HEK293 (cell line): ENCODE measurements at regions not wholly inside any gene's neighbourhood (a gene's known extent, or its start where the extent isn't known, plus 50 kb on each side); places are given as distances from the start of the nearest gene placed in this dataset.
"Not testable (repeated sequence)": the region's sequence is repeated elsewhere in the genome, so short reads cannot be mapped to it uniquely, and the experiment has no call there.

Experiments
- CTCF ChIA-PET: fragments of 350-600 bp; formaldehyde crosslinking; extraction: SDS; loops from one replicate; lab custom pipeline; 2021; ENCODE audit warnings: antibody characterized with exemption; lab: Yijun Ruan, JAX
- POLR2A ChIA-PET: fragments of 300-600 bp; formaldehyde crosslinking; extraction: SDS; loops from one replicate; lab custom pipeline; 2020; ENCODE audit warnings: antibody characterized with exemption, inconsistent platforms; lab: Yijun Ruan, JAX
- H3K27ac ChIP-seq: fragments of 200-500 bp; sonication (Bioruptor generic); 2 replicates; pipeline ENCODE4 v1.5.1; 2014; ENCODE audit warnings: low read depth, low read length, control low read depth, inconsistent platforms; ENCODE audit errors: extremely low read depth
- H3K36me3 ChIP-seq, 2 experiments: fragments of 200-500 bp in 1 of 2; sonication (Bioruptor generic) in 1 of 2; 1 replicate in 1 of 2; 2 replicates in 1 of 2; pipeline ENCODE4 v1.5.1; 2014 to 2017; ENCODE audit warnings: inconsistent platforms in 2 of 2, low read length in 2 of 2; ENCODE audit not compliant: control insufficient read depth in 2 of 2, insufficient read depth in 1 of 2
- H3K4me1 ChIP-seq: fragments of 200-500 bp; sonication (Bioruptor generic); 2 replicates; pipeline ENCODE4 v1.5.1; 2014; ENCODE audit warnings: mild to moderate bottlenecking, low read length, inconsistent platforms; ENCODE audit not compliant: control insufficient read depth, insufficient read depth
- H3K4me3 ChIP-seq: 2 replicates; pipeline ENCODE4 v1.5.1; 2011; ENCODE audit warnings: low read depth, mild to moderate bottlenecking, control low read depth, low read length, moderate library complexity
- H3K9me3 ChIP-seq: fragments of 200-500 bp; sonication (Bioruptor generic); 2 replicates; pipeline ENCODE4 v1.5.1; 2014; ENCODE audit warnings: low read depth, low read length, inconsistent platforms; ENCODE audit not compliant: control insufficient read depth, insufficient read depth
- GLIS1 ChIP-seq: fragments of 450-650 bp; formaldehyde crosslinking; IDR thresholded peaks from 2 replicates; pipeline ENCODE4 v1.5.1; 2016; ENCODE audit warnings: missing biosample characterization, missing genetic modification characterization
- MEIS1 ChIP-seq: sonication (generic); formaldehyde crosslinking; IDR thresholded peaks from 2 replicates; pipeline ENCODE4 v1.8.1; 2022; ENCODE audit warnings: missing genetic modification reagents, mild to moderate bottlenecking, borderline replicate concordance
- PRDM6 ChIP-seq: fragments of 450-650 bp; formaldehyde crosslinking; IDR thresholded peaks from 2 replicates; pipeline ENCODE4 v1.5.1; 2017; ENCODE audit warnings: missing biosample characterization, missing genetic modification characterization
- WT1 ChIP-seq: fragments of 450-650 bp; formaldehyde crosslinking; IDR thresholded peaks from 2 replicates; pipeline ENCODE4 v1.5.1; 2016; ENCODE audit warnings: missing biosample characterization, missing genetic modification characterization
- ZBTB21 ChIP-seq: fragments of 450-650 bp; formaldehyde crosslinking; IDR thresholded peaks from 2 replicates; pipeline ENCODE4 v1.5.1; 2017; ENCODE audit warnings: missing biosample characterization, missing genetic modification characterization
- ZBTB48 ChIP-seq: fragments of 450-650 bp; formaldehyde crosslinking; IDR thresholded peaks from 2 replicates; pipeline ENCODE4 v1.5.1; 2016; ENCODE audit warnings: missing biosample characterization, missing genetic modification characterization
- ZBTB7A ChIP-seq: fragments of 450-650 bp; formaldehyde crosslinking; IDR thresholded peaks from 2 replicates; pipeline ENCODE4 v1.5.1; 2016; ENCODE audit warnings: low read depth, missing biosample characterization, missing genetic modification characterization
- ZNF138 ChIP-seq: fragments of 450-650 bp; formaldehyde crosslinking; IDR thresholded peaks from 2 replicates; pipeline ENCODE4 v1.5.1; 2016; ENCODE audit warnings: missing biosample characterization, missing genetic modification characterization, borderline replicate concordance
- ZNF146 ChIP-seq: fragments of 450-650 bp; formaldehyde crosslinking; IDR thresholded peaks from 2 replicates; pipeline ENCODE4 v1.5.1; 2016; ENCODE audit warnings: missing biosample characterization, missing genetic modification characterization
- ZNF169 ChIP-seq: fragments of 450-650 bp; formaldehyde crosslinking; IDR thresholded peaks from 2 replicates; pipeline ENCODE4 v1.5.1; 2016; ENCODE audit warnings: missing biosample characterization, missing genetic modification characterization
- ZNF184 ChIP-seq: fragments of 450-650 bp; IDR thresholded peaks from 2 replicates; pipeline ENCODE4 v1.5.1; 2018; ENCODE audit warnings: missing biosample characterization, mild to moderate bottlenecking, missing genetic modification characterization
- ZNF211 ChIP-seq: fragments of 450-650 bp; formaldehyde crosslinking; IDR thresholded peaks from 2 replicates; pipeline ENCODE4 v1.5.1; 2016; ENCODE audit warnings: low read depth, missing biosample characterization, missing genetic modification characterization
- ZNF37A ChIP-seq: fragments of 450-650 bp; IDR thresholded peaks from 2 replicates; pipeline ENCODE4 v1.5.1; 2018; ENCODE audit warnings: missing biosample characterization, missing genetic modification characterization
- ZNF521 ChIP-seq: fragments of 450-650 bp; formaldehyde crosslinking; IDR thresholded peaks from 2 replicates; pipeline ENCODE4 v1.5.1; 2017; ENCODE audit warnings: missing biosample characterization, mild to moderate bottlenecking, missing genetic modification characterization
- ZNF571 ChIP-seq: fragments of 450-650 bp; formaldehyde crosslinking; IDR thresholded peaks from 2 replicates; pipeline ENCODE4 v1.5.0; 2017; ENCODE audit warnings: missing biosample characterization, missing genetic modification characterization
- ZNF629 ChIP-seq: fragments of 450-650 bp; formaldehyde crosslinking; IDR thresholded peaks from 2 replicates; pipeline ENCODE4 v1.5.1; 2017; ENCODE audit warnings: missing biosample characterization, missing genetic modification characterization
- ZNF639 ChIP-seq: fragments of 450-650 bp; formaldehyde crosslinking; IDR thresholded peaks from 2 replicates; pipeline ENCODE4 v1.5.1; 2016; ENCODE audit warnings: missing biosample characterization, missing genetic modification characterization
- ZNF664 ChIP-seq: fragments of 450-650 bp; formaldehyde crosslinking; IDR thresholded peaks from 2 replicates; pipeline ENCODE4 v1.5.1; 2016; ENCODE audit warnings: missing biosample characterization, missing genetic modification characterization

DNA sequence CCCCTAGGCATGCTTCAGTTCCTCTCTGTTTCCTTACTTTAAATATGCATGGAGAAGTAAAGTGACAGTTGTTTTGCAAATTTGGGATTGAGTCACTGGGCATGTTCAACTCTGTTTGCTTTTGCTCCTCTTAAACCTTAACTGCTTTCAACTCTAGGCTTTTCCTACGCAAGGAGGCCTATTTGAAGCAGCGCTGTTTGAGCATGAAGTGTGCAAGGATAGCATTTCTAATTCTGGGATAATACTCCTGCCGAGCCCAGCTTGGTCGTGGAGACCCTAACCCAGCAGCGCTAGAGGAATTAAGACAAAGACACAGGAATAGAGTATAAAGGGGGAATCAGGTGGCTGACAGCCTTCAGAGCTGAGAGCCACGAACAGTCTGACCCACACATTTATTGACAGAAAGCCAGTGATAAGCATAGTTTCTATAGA, 803.4 kb upstream of the CDH10 start (continued):
- TF ChIP-seq ZBTB48 (tag by site-specific recombination) = no peak
- TF ChIP-seq GLIS1 = no peak

DNA sequence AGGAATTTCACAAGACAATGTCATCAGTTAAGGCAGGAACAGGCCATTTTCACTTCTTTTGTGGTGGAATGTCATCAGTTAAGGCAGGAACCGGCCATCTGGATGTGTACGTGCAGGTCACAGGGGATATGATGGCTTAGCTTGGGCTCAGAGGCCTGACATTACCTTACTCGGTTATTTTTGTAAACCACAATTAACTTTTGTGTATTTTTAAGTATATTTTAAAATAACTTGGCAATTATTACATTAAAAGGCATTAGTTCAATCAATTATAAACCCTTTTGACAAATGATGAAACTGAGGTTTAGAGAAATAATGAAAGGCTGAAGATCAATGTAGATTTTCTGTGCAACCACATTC, 801.3 kb upstream of the CDH10 start:
- H3K9me3 ChIP-seq, H3K4me3 ChIP-seq, H3K36me3 ChIP-seq, H3K27ac ChIP-seq, H3K4me1 ChIP-seq, POLR2A ChIA-PET: not testable (repeated sequence)
- CTCF ChIA-PET = interaction anchor here (0.6 kb wide), 1 partner anchor 393 kb away, joined by 3 read pairs; no protein-coding TSS in a partner anchor

- H3K27ac ChIP-seq, H3K9me3 ChIP-seq, H3K4me3 ChIP-seq, H3K36me3 ChIP-seq, H3K4me1 ChIP-seq, POLR2A ChIA-PET: not testable (repeated sequence)
- CTCF ChIA-PET = interaction anchor here (0.6 kb wide), 1 partner anchor 393 kb away, joined by 3 read pairs; no protein-coding TSS in a partner anchor
Measured at GRCh38 chr5:25445381-25446060, 800.7 kb upstream of the CDH10 start.

DNA sequence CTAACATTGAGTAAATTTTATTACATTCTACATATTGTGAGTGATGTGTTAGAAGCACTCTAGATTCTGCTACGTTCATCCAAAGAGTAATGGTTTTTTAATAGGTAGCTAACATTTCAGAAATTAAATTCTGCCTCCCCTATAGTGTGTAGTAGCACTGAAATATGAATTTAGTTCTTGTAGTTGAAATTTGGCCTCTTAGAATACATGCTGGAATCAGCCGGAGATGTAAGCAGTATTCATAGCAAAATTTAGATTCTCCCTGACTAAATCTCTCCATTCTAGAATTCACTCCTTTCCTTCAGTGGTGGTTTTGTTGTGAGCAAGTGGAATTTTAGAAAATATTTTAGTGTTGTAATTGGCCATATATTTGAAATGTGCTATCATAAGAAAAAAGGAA, 799.9 kb upstream of the CDH10 start:
- no peaks in the 10 kb centered on the region for H3K4me1 ChIP-seq
- TF ChIP-seq ZNF664 (tag by site-specific recombination) (no peak), ZNF211 (no peak), ZNF184 (tag by site-specific recombination) (no peak)
- ChIA-PET POLR2A (no interaction called here), CTCF (no interaction called here)
- no peaks in the 10 kb centered on the region for H3K9me3 ChIP-seq
- H3K36me3 ChIP-seq = no peaks in the 10 kb centered on the region
- H3K4me3 ChIP-seq = no peak overlapping the region
- H3K27ac ChIP-seq = no peak overlapping the region

- ChIA-PET POLR2A (no interaction called here), CTCF (interaction anchor here (1.1 kb wide), 1 partner anchor 23 kb away, joined by 3 read pairs; no protein-coding TSS in a partner anchor)
- Histone ChIP-seq H3K27ac (no peak overlapping the region), H3K36me3 (no peaks in the 10 kb centered on the region), H3K4me1 (no peaks in the 10 kb centered on the region), H3K9me3 (no peaks in the 10 kb centered on the region), H3K4me3 (no peak overlapping the region)
- TF ChIP-seq ZNF639 (tag by site-specific recombination) = no peak
- no peak for TF ChIP-seq WT1
- TF ChIP-seq ZNF37A (tag by site-specific recombination) = no peak
- no peak for TF ChIP-seq ZNF138 (tag by site-specific recombination)
Measured at GRCh38 chr5:25441810-25442209, 797.0 kb upstream of the CDH10 start.

DNA sequence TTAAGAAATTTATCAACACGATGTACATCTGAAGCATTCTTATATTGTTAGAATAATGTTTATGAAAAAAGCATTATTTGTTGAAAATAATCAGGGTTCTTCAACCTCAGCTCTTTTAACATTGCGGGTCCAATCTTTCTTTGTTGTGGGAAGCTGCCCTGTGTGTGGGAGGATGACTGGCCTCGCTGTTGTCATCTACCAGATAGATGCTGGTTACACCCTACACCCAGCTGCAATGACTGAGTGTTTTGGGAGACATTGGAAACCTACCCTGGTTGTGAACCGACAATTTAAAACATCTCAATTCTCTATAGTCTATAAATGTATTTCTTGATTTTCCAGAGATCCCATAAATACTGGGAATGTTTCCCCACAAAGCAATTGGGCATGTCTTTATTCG, 794.2 kb upstream of the CDH10 start:
- no peaks in the 10 kb centered on the region for H3K36me3 ChIP-seq
- H3K4me3 ChIP-seq = no peak overlapping the region
- CTCF ChIA-PET = no interaction called here
- TF ChIP-seq PRDM6 (tag by site-specific recombination) (no peak), ZNF146 (no peak), ZNF629 (tag by site-specific recombination) (no peak), ZNF571 (tag by site-specific recombination) (no peak), ZNF169 (tag by site-specific recombination) (no peak), MEIS1 (CRISPR knock-in tag) (no peak), ZBTB21 (tag by site-specific recombination) (no peak), ZNF521 (tag by site-specific recombination) (no peak), ZBTB7A (no peak)
- H3K4me1 ChIP-seq = no peaks in the 10 kb centered on the region
- no peaks in the 10 kb centered on the region for H3K9me3 ChIP-seq
- POLR2A ChIA-PET = no interaction called here
- H3K27ac ChIP-seq = no peak overlapping the region

GRCh38 chr5:25438375-25438774, 793.6 kb upstream of the CDH10 start:
- H3K36me3 ChIP-seq, CTCF ChIA-PET, H3K4me3 ChIP-seq, H3K9me3 ChIP-seq, H3K4me1 ChIP-seq, POLR2A ChIA-PET, H3K27ac ChIP-seq: not testable (repeated sequence)
